ENCODE measurements at regions not wholly inside any gene's neighbourhood (a gene's known extent, or its start where the extent isn't known, plus 50 kb on each side); places are given as distances from the start of the nearest gene placed in this dataset.

- 95 to 96% (median 95%) methylated on average over 3 of the region's 3 CpGs for WGBS, 4 donors
- Histone ChIP-seq H3K36me3 (replicated peaks in 1 of 2) (no peaks in the 10 kb centered on the region), H3K27me3 (no peaks in the 10 kb centered on the region), H3K4me3 (no peak overlapping the region), H3K9me3 (replicated peaks in 1 of 3) (no peaks in the 10 kb centered on the region), H3K4me1 (replicated peaks in 1 of 2) (peaks cover 0 to 5% of the 10 kb centered on the region in 2 donors), H3K27ac (peak overlapping the region in 1 of 5 donors; percentile 1)
- intact Hi-C loops (cut with DNase I): no loop called here
- TF ChIP-seq, protein P1, sequence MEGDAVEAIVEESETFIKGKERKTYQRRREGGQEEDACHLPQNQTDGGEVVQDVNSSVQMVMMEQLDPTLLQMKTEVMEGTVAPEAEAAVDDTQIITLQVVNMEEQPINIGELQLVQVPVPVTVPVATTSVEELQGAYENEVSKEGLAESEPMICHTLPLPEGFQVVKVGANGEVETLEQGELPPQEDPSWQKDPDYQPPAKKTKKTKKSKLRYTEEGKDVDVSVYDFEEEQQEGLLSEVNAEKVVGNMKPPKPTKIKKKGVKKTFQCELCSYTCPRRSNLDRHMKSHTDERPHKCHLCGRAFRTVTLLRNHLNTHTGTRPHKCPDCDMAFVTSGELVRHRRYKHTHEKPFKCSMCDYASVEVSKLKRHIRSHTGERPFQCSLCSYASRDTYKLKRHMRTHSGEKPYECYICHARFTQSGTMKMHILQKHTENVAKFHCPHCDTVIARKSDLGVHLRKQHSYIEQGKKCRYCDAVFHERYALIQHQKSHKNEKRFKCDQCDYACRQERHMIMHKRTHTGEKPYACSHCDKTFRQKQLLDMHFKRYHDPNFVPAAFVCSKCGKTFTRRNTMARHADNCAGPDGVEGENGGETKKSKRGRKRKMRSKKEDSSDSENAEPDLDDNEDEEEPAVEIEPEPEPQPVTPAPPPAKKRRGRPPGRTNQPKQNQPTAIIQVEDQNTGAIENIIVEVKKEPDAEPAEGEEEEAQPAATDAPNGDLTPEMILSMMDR (IDR thresholded peaks at IDR 0.05): no peak
- TF ChIP-seq POLR2A (IDR thresholded peaks at IDR 0.05): no peak
- no peak for DNase-seq
These were observed 57.3 kb upstream of the PPP1CB start for GRCh38 chr2:28694364-28694763.

DNA sequence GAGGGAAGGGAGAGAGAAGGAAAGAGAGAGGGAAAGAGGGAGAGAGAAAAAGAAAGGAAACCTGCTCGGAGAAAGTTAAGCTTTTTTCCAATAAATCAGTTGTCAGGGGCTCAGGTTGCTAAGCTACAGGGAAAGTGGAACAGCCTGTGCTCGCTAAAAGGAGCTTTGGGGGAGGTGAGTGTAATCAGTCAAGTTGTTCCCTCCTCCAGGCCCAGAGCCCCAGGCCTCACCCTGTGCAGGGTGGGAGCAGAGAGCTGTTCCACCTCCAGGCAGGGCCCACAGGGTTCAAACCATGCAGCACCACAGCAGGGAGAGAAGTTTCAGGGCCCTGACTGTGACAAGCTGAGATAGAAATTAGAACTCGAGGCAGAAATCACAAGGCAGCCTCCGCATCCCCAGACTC lies 56.4 kb upstream of the PPP1CB start:
- H3K27ac ChIP-seq: peak overlapping the region in 1 of 5 donors; percentile 49
- no peaks in the 10 kb centered on the region for H3K9me3 ChIP-seq (replicated peaks in 1 of 3)
- no peak for DNase-seq
- no peaks in the 10 kb centered on the region for H3K36me3 ChIP-seq (replicated peaks in 1 of 2)
- no peak overlapping the region for H3K4me3 ChIP-seq
- H3K27me3 ChIP-seq: no peaks in the 10 kb centered on the region
- peaks cover 0 to 5% of the 10 kb centered on the region in 2 donors for H3K4me1 ChIP-seq (replicated peaks in 1 of 2)
- WGBS, 4 donors: 51 to 72% (median 61%) methylated on average over 3 to 4 of the region's 4 CpGs
- intact Hi-C loops (cut with DNase I): no loop called here
- TF ChIP-seq, protein P1 (IDR thresholded peaks at IDR 0.05): no peak
- TF ChIP-seq POLR2A (IDR thresholded peaks at IDR 0.05): no peak

DNA sequence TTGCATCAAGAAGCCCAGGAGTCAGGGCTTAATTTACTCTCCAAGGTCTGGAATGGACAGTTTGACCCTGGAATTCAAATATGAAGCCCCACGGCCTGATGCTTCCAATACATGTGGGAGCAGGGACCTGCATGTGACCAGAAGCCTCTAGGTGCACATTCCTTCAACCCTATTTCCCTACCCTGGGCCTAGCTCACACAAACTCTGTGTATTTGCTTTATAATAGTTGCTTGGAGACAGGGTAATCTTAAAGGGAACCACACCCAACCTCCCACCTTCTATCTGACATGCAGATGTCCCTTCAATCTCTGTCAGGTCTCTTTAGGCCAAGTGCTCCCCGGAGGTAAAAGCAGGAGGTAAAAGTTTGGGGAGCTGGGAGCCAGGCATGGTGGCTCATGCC lies 55.4 kb upstream of the PPP1CB start:
- Histone ChIP-seq H3K36me3 (replicated peaks in 1 of 2) (no peaks in the 10 kb centered on the region), H3K9me3 (replicated peaks in 1 of 3) (no peaks in the 10 kb centered on the region), H3K4me1 (replicated peaks in 1 of 2) (peaks cover 0 to 5% of the 10 kb centered on the region in 2 donors), H3K4me3 (no peak overlapping the region), H3K27ac (no peak overlapping the region), H3K27me3 (no peaks in the 10 kb centered on the region)
- intact Hi-C loops (cut with DNase I): no loop called here
- WGBS, 4 donors: 75 to 97% (median 80%) methylated on average over 2 of the region's 2 CpGs
- DNase-seq: no peak
- TF ChIP-seq POLR2A (IDR thresholded peaks at IDR 0.05): no peak
- TF ChIP-seq, protein P1 (IDR thresholded peaks at IDR 0.05): no peak

DNA sequence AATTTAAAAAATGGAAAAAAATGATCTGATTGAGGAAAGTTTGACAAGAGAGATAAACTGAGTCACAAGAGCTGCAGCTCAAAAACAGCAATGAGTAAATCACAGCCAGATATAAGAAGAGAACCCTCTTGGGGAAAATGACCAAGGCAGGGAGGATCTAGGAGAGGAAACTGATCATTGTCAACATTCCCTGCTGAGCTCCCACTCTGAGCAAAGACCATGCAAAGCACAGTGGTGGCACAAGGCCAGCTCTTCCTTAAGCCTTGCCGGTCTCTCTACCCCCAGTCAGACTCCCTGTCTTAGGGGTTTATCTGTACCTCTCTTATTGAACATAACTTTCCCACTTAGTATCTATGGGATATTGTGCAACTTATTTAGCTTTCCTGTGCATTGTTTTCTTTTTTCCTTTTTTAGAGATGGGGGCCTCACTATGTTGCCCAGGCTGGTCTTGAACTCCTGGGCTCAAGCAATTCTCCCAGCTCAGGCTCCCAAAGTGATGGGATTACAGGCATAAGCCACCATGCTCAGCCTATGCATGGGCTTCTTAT lies 54.0 kb upstream of the PPP1CB start:
- Histone ChIP-seq H3K36me3 (replicated peaks in 1 of 2) (no peaks in the 10 kb centered on the region), H3K4me3 (no peak overlapping the region), H3K9me3 (replicated peaks in 1 of 3) (no peaks in the 10 kb centered on the region), H3K4me1 (replicated peaks in 1 of 2) (peaks cover 0 to 5% of the 10 kb centered on the region in 2 donors), H3K27me3 (no peaks in the 10 kb centered on the region), H3K27ac (no peak overlapping the region)
- 61 to 90% (median 72%) methylated on average over 1 of the region's 1 CpG for WGBS, 4 donors
- DNase-seq: no peak
- TF ChIP-seq POLR2A (IDR thresholded peaks at IDR 0.05): no peak
- TF ChIP-seq, protein P1 (IDR thresholded peaks at IDR 0.05): no peak
- intact Hi-C loops (cut with DNase I): no loop called here

Data from adrenal gland (tissue), 9 donors.